ENCODE measurements at regions not wholly inside any gene's neighbourhood (a gene's known extent, or its start where the extent isn't known, plus 50 kb on each side); places are given as distances from the start of the nearest gene placed in this dataset.

DNA sequence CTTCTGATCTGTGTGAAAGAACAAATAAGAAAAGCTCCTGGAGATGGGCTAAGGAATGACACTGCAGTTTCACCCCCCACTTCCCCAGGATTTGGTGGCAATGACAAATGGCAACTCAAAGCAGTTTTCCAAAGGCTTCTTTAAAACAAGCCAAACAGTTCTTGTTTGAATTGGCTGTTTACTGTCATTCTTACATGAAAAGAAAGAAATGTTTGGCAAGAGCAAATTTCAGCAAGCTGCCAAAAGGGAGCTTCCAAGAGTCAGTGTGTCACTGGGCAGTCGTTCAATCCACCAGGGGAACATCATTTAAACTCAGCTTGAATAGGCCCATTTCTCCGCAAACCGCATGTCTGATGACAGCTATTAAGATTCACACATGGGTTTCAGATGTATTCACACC, 119.0 kb upstream of the RHOBTB1 start (continued):
- TF ChIP-seq, protein P1, sequence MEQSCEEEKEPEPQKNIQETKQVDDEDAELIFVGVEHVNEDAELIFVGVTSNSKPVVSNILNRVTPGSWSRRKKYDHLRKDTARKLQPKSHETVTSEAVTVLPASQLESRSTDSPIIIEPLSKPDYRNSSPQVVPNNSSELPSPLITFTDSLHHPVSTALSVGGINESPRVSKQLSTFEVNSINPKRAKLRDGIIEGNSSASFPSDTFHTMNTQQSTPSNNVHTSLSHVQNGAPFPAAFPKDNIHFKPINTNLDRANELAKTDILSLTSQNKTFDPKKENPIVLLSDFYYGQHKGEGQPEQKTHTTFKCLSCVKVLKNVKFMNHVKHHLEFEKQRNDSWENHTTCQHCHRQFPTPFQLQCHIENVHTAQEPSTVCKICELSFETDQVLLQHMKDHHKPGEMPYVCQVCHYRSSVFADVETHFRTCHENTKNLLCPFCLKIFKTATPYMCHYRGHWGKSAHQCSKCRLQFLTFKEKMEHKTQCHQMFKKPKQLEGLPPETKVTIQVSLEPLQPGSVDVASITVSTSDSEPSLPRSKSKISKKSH (CRISPR knock-in tag; IDR thresholded peaks at IDR 0.05; ENCODE audit: borderline replicate concordance): no peak
- TF ChIP-seq TEAD2 (CRISPR knock-in tag; IDR thresholded peaks at IDR 0.05) (no peak), RXRA (CRISPR knock-in tag; IDR thresholded peaks at IDR 0.05) (peak; percentile 26; the same call in 1 of the 2 replicates), JARID2 (CRISPR knock-in tag; IDR thresholded peaks at IDR 0.05; ENCODE audit: insufficient replicate concordance) (no peak), SSRP1 (CRISPR knock-in tag; IDR thresholded peaks at IDR 0.05) (no peak), EHMT2 (IDR thresholded peaks at IDR 0.05; ENCODE audit: borderline replicate concordance, low read depth, low read length) (peak; percentile 72; the same call in 1 of the 2 replicates), CCAR2 (optimal IDR thresholded peaks at IDR 0.05; ENCODE audit: low read depth, low read length) (no peak), ZNF138 (CRISPR knock-in tag; IDR thresholded peaks at IDR 0.05; ENCODE audit: low read depth) (no peak), HMG20A (CRISPR knock-in tag; IDR thresholded peaks at IDR 0.05; ENCODE audit: borderline replicate concordance) (peak; percentile 95), HOXA5 (CRISPR knock-in tag; IDR thresholded peaks at IDR 0.05) (peak; percentile 99), ZKSCAN1 (IDR thresholded peaks at IDR 0.05; ENCODE audit: low read length) (no peak), KDM3A (CRISPR knock-in tag; IDR thresholded peaks at IDR 0.05; ENCODE audit: low read depth) (peak; percentile 74), POLR2AphosphoS2 (IDR thresholded peaks at IDR 0.05; ENCODE audit: low read depth, low read length) (no peak), HNRNPL (IDR thresholded peaks at IDR 0.05; ENCODE audit: low read depth, low read length) (no peak)
- TF ChIP-seq, protein P2, sequence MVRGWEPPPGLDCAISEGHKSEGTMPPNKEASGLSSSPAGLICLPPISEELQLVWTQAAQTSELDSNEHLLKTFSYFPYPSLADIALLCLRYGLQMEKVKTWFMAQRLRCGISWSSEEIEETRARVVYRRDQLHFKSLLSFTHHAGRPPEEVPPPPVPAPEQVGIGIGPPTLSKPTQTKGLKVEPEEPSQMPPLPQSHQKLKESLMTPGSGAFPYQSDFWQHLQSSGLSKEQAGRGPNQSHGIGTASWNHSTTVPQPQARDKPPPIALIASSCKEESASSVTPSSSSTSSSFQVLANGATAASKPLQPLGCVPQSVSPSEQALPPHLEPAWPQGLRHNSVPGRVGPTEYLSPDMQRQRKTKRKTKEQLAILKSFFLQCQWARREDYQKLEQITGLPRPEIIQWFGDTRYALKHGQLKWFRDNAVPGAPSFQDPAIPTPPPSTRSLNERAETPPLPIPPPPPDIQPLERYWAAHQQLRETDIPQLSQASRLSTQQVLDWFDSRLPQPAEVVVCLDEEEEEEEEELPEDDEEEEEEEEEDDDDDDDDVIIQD (CRISPR knock-in tag; IDR thresholded peaks at IDR 0.05; ENCODE audit: low read depth): peak; percentile 77; the same call in 1 of the 2 replicates
- TF ChIP-seq, protein P3, sequence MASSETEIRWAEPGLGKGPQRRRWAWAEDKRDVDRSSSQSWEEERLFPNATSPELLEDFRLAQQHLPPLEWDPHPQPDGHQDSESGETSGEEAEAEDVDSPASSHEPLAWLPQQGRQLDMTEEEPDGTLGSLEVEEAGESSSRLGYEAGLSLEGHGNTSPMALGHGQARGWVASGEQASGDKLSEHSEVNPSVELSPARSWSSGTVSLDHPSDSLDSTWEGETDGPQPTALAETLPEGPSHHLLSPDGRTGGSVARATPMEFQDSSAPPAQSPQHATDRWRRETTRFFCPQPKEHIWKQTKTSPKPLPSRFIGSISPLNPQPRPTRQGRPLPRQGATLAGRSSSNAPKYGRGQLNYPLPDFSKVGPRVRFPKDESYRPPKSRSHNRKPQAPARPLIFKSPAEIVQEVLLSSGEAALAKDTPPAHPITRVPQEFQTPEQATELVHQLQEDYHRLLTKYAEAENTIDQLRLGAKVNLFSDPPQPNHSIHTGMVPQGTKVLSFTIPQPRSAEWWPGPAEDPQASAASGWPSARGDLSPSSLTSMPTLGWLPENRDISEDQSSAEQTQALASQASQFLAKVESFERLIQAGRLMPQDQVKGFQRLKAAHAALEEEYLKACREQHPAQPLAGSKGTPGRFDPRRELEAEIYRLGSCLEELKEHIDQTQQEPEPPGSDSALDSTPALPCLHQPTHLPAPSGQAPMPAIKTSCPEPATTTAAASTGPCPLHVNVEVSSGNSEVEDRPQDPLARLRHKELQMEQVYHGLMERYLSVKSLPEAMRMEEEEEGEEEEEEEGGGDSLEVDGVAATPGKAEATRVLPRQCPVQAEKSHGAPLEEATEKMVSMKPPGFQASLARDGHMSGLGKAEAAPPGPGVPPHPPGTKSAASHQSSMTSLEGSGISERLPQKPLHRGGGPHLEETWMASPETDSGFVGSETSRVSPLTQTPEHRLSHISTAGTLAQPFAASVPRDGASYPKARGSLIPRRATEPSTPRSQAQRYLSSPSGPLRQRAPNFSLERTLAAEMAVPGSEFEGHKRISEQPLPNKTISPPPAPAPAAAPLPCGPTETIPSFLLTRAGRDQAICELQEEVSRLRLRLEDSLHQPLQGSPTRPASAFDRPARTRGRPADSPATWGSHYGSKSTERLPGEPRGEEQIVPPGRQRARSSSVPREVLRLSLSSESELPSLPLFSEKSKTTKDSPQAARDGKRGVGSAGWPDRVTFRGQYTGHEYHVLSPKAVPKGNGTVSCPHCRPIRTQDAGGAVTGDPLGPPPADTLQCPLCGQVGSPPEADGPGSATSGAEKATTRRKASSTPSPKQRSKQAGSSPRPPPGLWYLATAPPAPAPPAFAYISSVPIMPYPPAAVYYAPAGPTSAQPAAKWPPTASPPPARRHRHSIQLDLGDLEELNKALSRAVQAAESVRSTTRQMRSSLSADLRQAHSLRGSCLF (CRISPR knock-in tag; IDR thresholded peaks at IDR 0.05; ENCODE audit: borderline replicate concordance): no peak
- TF ChIP-seq, protein P4, sequence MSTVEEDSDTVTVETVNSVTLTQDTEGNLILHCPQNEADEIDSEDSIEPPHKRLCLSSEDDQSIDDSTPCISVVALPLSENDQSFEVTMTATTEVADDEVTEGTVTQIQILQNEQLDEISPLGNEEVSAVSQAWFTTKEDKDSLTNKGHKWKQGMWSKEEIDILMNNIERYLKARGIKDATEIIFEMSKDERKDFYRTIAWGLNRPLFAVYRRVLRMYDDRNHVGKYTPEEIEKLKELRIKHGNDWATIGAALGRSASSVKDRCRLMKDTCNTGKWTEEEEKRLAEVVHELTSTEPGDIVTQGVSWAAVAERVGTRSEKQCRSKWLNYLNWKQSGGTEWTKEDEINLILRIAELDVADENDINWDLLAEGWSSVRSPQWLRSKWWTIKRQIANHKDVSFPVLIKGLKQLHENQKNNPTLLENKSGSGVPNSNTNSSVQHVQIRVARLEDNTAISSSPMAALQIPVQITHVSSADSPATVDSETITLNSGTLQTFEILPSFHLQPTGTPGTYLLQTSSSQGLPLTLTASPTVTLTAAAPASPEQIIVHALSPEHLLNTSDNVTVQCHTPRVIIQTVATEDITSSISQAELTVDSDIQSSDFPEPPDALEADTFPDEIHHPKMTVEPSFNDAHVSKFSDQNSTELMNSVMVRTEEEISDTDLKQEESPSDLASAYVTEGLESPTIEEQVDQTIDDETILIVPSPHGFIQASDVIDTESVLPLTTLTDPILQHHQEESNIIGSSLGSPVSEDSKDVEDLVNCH (CRISPR knock-in tag; IDR thresholded peaks at IDR 0.05): no peak
- TF ChIP-seq, protein P5, sequence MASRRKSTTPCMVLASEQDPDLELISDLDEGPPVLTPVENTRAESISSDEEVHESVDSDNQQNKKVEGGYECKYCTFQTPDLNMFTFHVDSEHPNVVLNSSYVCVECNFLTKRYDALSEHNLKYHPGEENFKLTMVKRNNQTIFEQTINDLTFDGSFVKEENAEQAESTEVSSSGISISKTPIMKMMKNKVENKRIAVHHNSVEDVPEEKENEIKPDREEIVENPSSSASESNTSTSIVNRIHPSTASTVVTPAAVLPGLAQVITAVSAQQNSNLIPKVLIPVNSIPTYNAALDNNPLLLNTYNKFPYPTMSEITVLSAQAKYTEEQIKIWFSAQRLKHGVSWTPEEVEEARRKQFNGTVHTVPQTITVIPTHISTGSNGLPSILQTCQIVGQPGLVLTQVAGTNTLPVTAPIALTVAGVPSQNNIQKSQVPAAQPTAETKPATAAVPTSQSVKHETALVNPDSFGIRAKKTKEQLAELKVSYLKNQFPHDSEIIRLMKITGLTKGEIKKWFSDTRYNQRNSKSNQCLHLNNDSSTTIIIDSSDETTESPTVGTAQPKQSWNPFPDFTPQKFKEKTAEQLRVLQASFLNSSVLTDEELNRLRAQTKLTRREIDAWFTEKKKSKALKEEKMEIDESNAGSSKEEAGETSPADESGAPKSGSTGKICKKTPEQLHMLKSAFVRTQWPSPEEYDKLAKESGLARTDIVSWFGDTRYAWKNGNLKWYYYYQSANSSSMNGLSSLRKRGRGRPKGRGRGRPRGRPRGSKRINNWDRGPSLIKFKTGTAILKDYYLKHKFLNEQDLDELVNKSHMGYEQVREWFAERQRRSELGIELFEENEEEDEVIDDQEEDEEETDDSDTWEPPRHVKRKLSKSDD (CRISPR knock-in tag; IDR thresholded peaks at IDR 0.05; ENCODE audit: low read depth): no peak
